ENCODE measurements at regions not wholly inside any gene's neighbourhood (a gene's known extent, or its start where the extent isn't known, plus 50 kb on each side); places are given as distances from the start of the nearest gene placed in this dataset.

GRCh38 chr20:24721891-24722568 lies 227.0 kb upstream of the CST7 start:
- no peak for TF ChIP-seq POLR2A (IDR thresholded peaks at IDR 0.05)
- no peak for TF ChIP-seq CTCF (IDR thresholded peaks at IDR 0.05)

All from esophagus squamous epithelium (tissue), 4 donors.